Endothelial cell of umbilical vein (primary cell): ENCODE measurements at regions not wholly inside any gene's neighbourhood (a gene's known extent, or its start where the extent isn't known, plus 50 kb on each side); places are given as distances from the start of the nearest gene placed in this dataset.

Experiments used
- BruUV-seq: library from RNA; stranded (reverse); fragments of 400-500 nt; replicated peaks from 2 replicates; lab custom pipeline; 2021; lab: Mats Ljungman, UMichigan
- CTCF ChIA-PET: fragments of 300-600, 350-600 bp; sonication (Branson Sonifier 250); formaldehyde crosslinking; loops from one replicate; lab custom pipeline; 2021; ENCODE audit warnings: antibody characterized with exemption, inconsistent platforms; lab: Charles Lee
- POLR2A ChIA-PET: fragments of 300-600, 350-600 bp; sonication (Branson Sonifier 250); formaldehyde crosslinking; loops from one replicate; lab custom pipeline; 2021; ENCODE audit warnings: antibody characterized with exemption, inconsistent platforms; lab: Charles Lee
- DNase-seq: peaks from one replicate; pipeline ENCODE4 v3.0.0-alpha.2; 2011; ENCODE audit warnings: low read depth, low spot score
- FAIRE-seq: peaks from 2 replicates; lab custom pipeline; 2011; peaks lifted over from hg19 to GRCh38; lab: Jason Lieb, UNC
- H2AFZ ChIP-seq: 2 replicates; pipeline ENCODE4 v1.6.0; 2012; ENCODE audit warnings: low read depth, low read length, control low read depth, inconsistent platforms
- H3K27ac ChIP-seq: 2 replicates; pipeline ENCODE4 v1.5.1; 2011; ENCODE audit warnings: low read depth, mild to moderate bottlenecking, control low read depth, low read length, moderate library complexity; ENCODE audit not compliant: insufficient read depth
- H3K27me3 ChIP-seq, 2 experiments: 2 replicates each; pipeline versions ENCODE4 v1.6.0 to v1.6.1; 2011; ENCODE audit warnings: low read length in 2 of 2, mixed read lengths in 1 of 2; ENCODE audit not compliant: control insufficient read depth in 2 of 2, insufficient read depth in 2 of 2
- H3K36me3 ChIP-seq, 2 experiments: 2 replicates in 1 of 2; 3 replicates in 1 of 2; pipeline ENCODE4 v1.5.1; 2011; ENCODE audit warnings: low read length in 2 of 2, mild to moderate bottlenecking in 1 of 2, moderate library complexity in 1 of 2; ENCODE audit not compliant: control insufficient read depth in 2 of 2, insufficient read depth in 2 of 2; ENCODE audit errors: extremely low read depth in 1 of 2
- H3K4me1 ChIP-seq: 3 replicates; pipeline ENCODE4 v1.5.1; 2011; ENCODE audit warnings: mild to moderate bottlenecking, low read length; ENCODE audit not compliant: control insufficient read depth, insufficient read depth; ENCODE audit errors: extremely low read depth
- H3K4me2 ChIP-seq: 2 replicates; pipeline ENCODE4 v1.6.1; 2011; ENCODE audit warnings: low read length, control low read depth, mixed read lengths; ENCODE audit not compliant: insufficient read depth
- H3K4me3 ChIP-seq, 3 experiments: fragments of 200-600 bp in 1 of 3; sonication (generic), shearing (Covaris generic) in 1 of 3; replicated peaks in 1 of 3; 2 replicates each; pipeline ENCODE4 v1.5.1; 2011 to 2016; ENCODE audit warnings: control low read depth in 3 of 3, low read length in 3 of 3, mild to moderate bottlenecking in 2 of 3, inconsistent platforms in 1 of 3, low read depth in 1 of 3, moderate library complexity in 1 of 3; ENCODE audit not compliant: insufficient read depth in 1 of 3
- H3K79me2 ChIP-seq: 2 replicates; pipeline ENCODE4 v1.6.0; 2012; ENCODE audit warnings: low read length, inconsistent platforms; ENCODE audit not compliant: control insufficient read depth, insufficient read depth
- H3K9ac ChIP-seq: replicated peaks from 2 replicates; pipeline ENCODE3; 2011; ENCODE audit warnings: low read length, control low read depth; ENCODE audit not compliant: insufficient read depth; ENCODE audit errors: extremely low read depth
- H3K9me1 ChIP-seq: replicated peaks from 3 replicates; pipeline ENCODE4 v1.6.0; 2011; ENCODE audit warnings: mild to moderate bottlenecking, low read length; ENCODE audit not compliant: control insufficient read depth, insufficient read depth; ENCODE audit errors: extremely low read depth
- H3K9me3 ChIP-seq: replicated peaks from 2 replicates; pipeline ENCODE4 v1.5.1; 2012; ENCODE audit warnings: low read length, inconsistent platforms; ENCODE audit not compliant: control insufficient read depth, insufficient read depth
- H4K20me1 ChIP-seq: replicated peaks from 2 replicates; pipeline ENCODE3; 2011; ENCODE audit warnings: mild to moderate bottlenecking, low read length; ENCODE audit not compliant: control insufficient read depth, insufficient read depth; ENCODE audit errors: extremely low read depth
- CTCF ChIP-seq, 2 donors: IDR thresholded peaks; 1 replicate in 1 of 2; 2 replicates in 1 of 2; pipeline ENCODE4 v1.5.1; 2011; ENCODE audit warnings: low read length in 2 of 2, mild to moderate bottlenecking in 2 of 2, moderate library complexity in 2 of 2, control low read depth in 1 of 2, inconsistent platforms in 1 of 2, low read depth in 1 of 2; ENCODE audit not compliant: insufficient read depth in 1 of 2; ENCODE audit errors: extremely low read depth in 1 of 2
- EZH2 ChIP-seq: IDR thresholded peaks from 2 replicates; pipeline ENCODE4 v1.6.1; 2012; ENCODE audit warnings: borderline replicate concordance, low read depth, mild to moderate bottlenecking, moderate library complexity, low read length, inconsistent platforms; ENCODE audit not compliant: severe bottlenecking
- FOS ChIP-seq: IDR thresholded peaks from 2 replicates; pipeline ENCODE4 v1.6.1; 2011; ENCODE audit warnings: mild to moderate bottlenecking, low read length, moderate library complexity, borderline replicate concordance; ENCODE audit not compliant: insufficient read depth
- GATA2 ChIP-seq: IDR thresholded peaks from 2 replicates; pipeline ENCODE4 v1.7.0; 2011; ENCODE audit warnings: low read depth, mild to moderate bottlenecking, moderate library complexity, mixed read lengths, low read length; ENCODE audit not compliant: insufficient read length, insufficient read depth
- JUN ChIP-seq: IDR thresholded peaks from 2 replicates; pipeline ENCODE4 v1.6.1; 2011; ENCODE audit warnings: borderline replicate concordance, low read depth; ENCODE audit not compliant: insufficient read length, insufficient read depth
- MAX ChIP-seq: IDR thresholded peaks from 2 replicates; pipeline ENCODE4 v1.6.1; 2011; ENCODE audit not compliant: insufficient read depth, insufficient read length
- MYC ChIP-seq: IDR thresholded peaks from one replicate; pipeline ENCODE4 v1.6.1; 2011; ENCODE audit warnings: mild to moderate bottlenecking, low read depth, low read length
- POLR2A ChIP-seq: IDR thresholded peaks from 2 replicates; pipeline ENCODE4 v1.6.1; 2012; ENCODE audit warnings: low read depth, mild to moderate bottlenecking, control low read depth, low read length
- POLR2AphosphoS5 ChIP-seq: IDR thresholded peaks from 2 replicates; pipeline ENCODE4 v1.6.1; 2012; ENCODE audit warnings: low read depth, mild to moderate bottlenecking, control low read depth, low read length, moderate library complexity; ENCODE audit not compliant: insufficient read depth
- dilution Hi-C: fragments of 300-500 bp; cut with MboI; formaldehyde crosslinking; loops from one replicate; pipeline ENCODE4 v1.15.0; 2019; ENCODE audit warnings: low sequenced_read_pairs; ENCODE audit not compliant: extremely low pct_ligation_motif_present
- intact Hi-C: fragments of 100-400 bp; cut with micrococcal nuclease; formaldehyde crosslinking; loops from one replicate; pipeline ENCODE4 v1.10.0; 2022

- TF ChIP-seq GATA2, result no peak
- TF ChIP-seq MAX, result no peak
- TF ChIP-seq POLR2A, result no peak
- TF ChIP-seq EZH2, result no peak
- TF ChIP-seq FOS, result no peak
- no peak for TF ChIP-seq POLR2AphosphoS5
- TF ChIP-seq CTCF (IDR thresholded peaks at IDR 0.05; ENCODE audit: extremely low read depth in 1 of 2, insufficient read depth in 1 of 2, low read depth in 1 of 2, low read length in 2 of 2), result no peak
- TF ChIP-seq JUN, result no peak
- TF ChIP-seq MYC, result no peak
- Histone ChIP-seq H3K4me2 (no peak overlapping the region), H3K9ac (no peak overlapping the region), H3K79me2 (no peaks in the 10 kb centered on the region), H3K4me3 (no peak overlapping the region), H3K27ac (no peak overlapping the region), H3K4me1 (peaks cover 3% of the 10 kb centered on the region), H3K36me3 (no peaks in the 10 kb centered on the region), H3K9me3 (no peaks in the 10 kb centered on the region), H3K27me3 (peaks cover 0 to 9% of the 10 kb centered on the region in 2 experiments), H2AFZ (no peak overlapping the region), H4K20me1 (no peaks in the 10 kb centered on the region), H3K9me1 (no peaks in the 10 kb centered on the region)
- dilution Hi-C loops, result no loop called here
- FAIRE-seq, result no peak
- CTCF ChIA-PET, result no interaction called here
- no peak for DNase-seq
- POLR2A ChIA-PET, result no interaction called here
- intact Hi-C loops, result no loop called here
- no TSS peak for BruUV-seq
Observed at GRCh38 chr7:112635742-112636141, 154.5 kb downstream of the TMEM168 start.
